ENCODE measurements at regions not wholly inside any gene's neighbourhood (a gene's known extent, or its start where the extent isn't known, plus 50 kb on each side); places are given as distances from the start of the nearest gene placed in this dataset.

- H3K27me3 ChIP-seq (ENCODE audit: insufficient read depth, low read length), result no peaks in the 10 kb centered on the region
- H2AFZ ChIP-seq (ENCODE audit: low read length), result no peak overlapping the region
- H2BK12ac ChIP-seq (ENCODE audit: insufficient read length, low read depth, low read length), result no peak overlapping the region
- H3K27ac ChIP-seq (ENCODE audit: insufficient read length, low read depth, low read length), result no peak overlapping the region
- H3K9me3 ChIP-seq (ENCODE audit: control insufficient read depth, low read depth, low read length), result no peaks in the 10 kb centered on the region
- Mint-ChIP-seq H3K9me3 (no peaks in the 10 kb centered on the region; a peak in 1 of 5 replicates), H3K4me1 (no peaks in the 10 kb centered on the region), H3K4me3 (no peak overlapping the region), H3K36me3 (ENCODE audit: insufficient read depth in 1 of 3, low read depth in 3 of 3) (no peaks in the 10 kb centered on the region), H3K27me3 (ENCODE audit: low read depth) (no peaks in the 10 kb centered on the region), H3K27ac (no peak overlapping the region)
- H3K4me2 ChIP-seq (ENCODE audit: insufficient read depth, insufficient read length, low read length), result no peak overlapping the region
- H3T11ph ChIP-seq (ENCODE audit: low read length), result no peak overlapping the region
- H3K23ac ChIP-seq (ENCODE audit: insufficient read length, low read depth, low read length), result no peak overlapping the region
- no peak overlapping the region for H2AK5ac ChIP-seq (ENCODE audit: insufficient read length, low read length)
- H3K4ac ChIP-seq (ENCODE audit: low read depth, low read length), result no peak overlapping the region
- no peak overlapping the region for H2BK15ac ChIP-seq (ENCODE audit: low read depth, low read length)
- no CpG with 5 or more reads among the region's 3 CpGs for WGBS (ENCODE audit: extremely low coverage, insufficient read length, low lambda C conversion rate)
- H2BK120ac ChIP-seq (ENCODE audit: low read depth, low read length, poor library complexity, severe bottlenecking), result no peak overlapping the region
- no peaks in the 10 kb centered on the region for H4K20me1 ChIP-seq (ENCODE audit: control insufficient read depth, insufficient read depth, insufficient read length)
- H4K5ac ChIP-seq (ENCODE audit: insufficient read length, low read depth, low read length), result no peak overlapping the region
- H4K8ac ChIP-seq (replicated peaks; ENCODE audit: insufficient read length, low read depth, low read length), result no peak overlapping the region
- H4K91ac ChIP-seq (ENCODE audit: insufficient read length, low read depth, low read length), result no peak overlapping the region
- no peak overlapping the region for H2BK5ac ChIP-seq (ENCODE audit: insufficient read length, low read length)
- TF ChIP-seq CTCF (conservative IDR thresholded peaks at IDR 0.05), result no peak
- H3K9ac ChIP-seq (ENCODE audit: extremely low read depth, insufficient read length, low read length), result no peak overlapping the region
- H3K56ac ChIP-seq (ENCODE audit: insufficient read length, low read depth, low read length), result no peak overlapping the region
- no peak overlapping the region for H2BK20ac ChIP-seq (ENCODE audit: low read depth, low read length, poor library complexity, severe bottlenecking)
- no peaks in the 10 kb centered on the region for H3K79me2 ChIP-seq (ENCODE audit: insufficient read depth, low read length)
- H3K18ac ChIP-seq (ENCODE audit: insufficient read length, low read depth, low read length), result no peak overlapping the region
- no peaks in the 10 kb centered on the region for H3K4me1 ChIP-seq (ENCODE audit: insufficient read depth, low read length)
- no peak for DNase-seq
- no peaks in the 10 kb centered on the region for H3K79me1 ChIP-seq (ENCODE audit: insufficient read depth, low read depth, low read length, poor library complexity, severe bottlenecking)
- no peaks in the 10 kb centered on the region for H3K23me2 ChIP-seq (ENCODE audit: insufficient read length, low read depth, low read length, poor library complexity, severe bottlenecking)
- H3K14ac ChIP-seq (ENCODE audit: insufficient read depth, low read length), result no peak overlapping the region
These were observed 95.0 kb upstream of the SOX3 start for GRCh38 chrX:140599851-140600250.

Measured in H9 (cell line).